DND-41 (cell line): ENCODE measurements at regions not wholly inside any gene's neighbourhood (a gene's known extent, or its start where the extent isn't known, plus 50 kb on each side); places are given as distances from the start of the nearest gene placed in this dataset.

Source experiments
- ATAC-seq: fragments of 200-7000 bp; cut with Tn5 transposase; 3 replicates; pipeline ENCODE4 v1.9.1; 2021; ENCODE audit warnings: low read depth; ENCODE audit not compliant: insufficient read depth
- DNase-seq: peaks from one replicate; pipeline ENCODE4 v3.0.0-alpha.2; 2020
- H2AFZ ChIP-seq: 2 replicates; pipeline ENCODE4 v1.6.0; 2012; ENCODE audit warnings: low read depth, low read length
- H3K27ac ChIP-seq: 2 replicates; pipeline ENCODE4 v1.5.1; 2012; ENCODE audit warnings: low read length, inconsistent platforms
- H3K27me3 ChIP-seq: fragments of 200-600 bp; sonication (generic); 2 replicates; pipeline ENCODE4 v1.6.0; 2012; ENCODE audit warnings: low read length, mild to moderate bottlenecking, inconsistent platforms; ENCODE audit not compliant: insufficient read depth, poor library complexity
- H3K36me3 ChIP-seq: 2 replicates; pipeline ENCODE4 v1.5.1; 2012; ENCODE audit warnings: low read length, inconsistent platforms; ENCODE audit not compliant: insufficient read depth
- H3K4me1 ChIP-seq: 2 replicates; pipeline ENCODE4 v1.5.1; 2012; ENCODE audit warnings: mild to moderate bottlenecking, low read length; ENCODE audit not compliant: insufficient read depth
- H3K4me2 ChIP-seq: 2 replicates; pipeline ENCODE4 v1.6.0; 2012; ENCODE audit warnings: mild to moderate bottlenecking, moderate library complexity, low read length, inconsistent platforms; ENCODE audit not compliant: insufficient read depth
- H3K4me3 ChIP-seq, 2 experiments: fragments of 200-600 bp in 1 of 2; shearing (Covaris generic) in 1 of 2; 2 replicates each; pipeline ENCODE4 v1.5.1; 2012 to 2016; ENCODE audit warnings: inconsistent platforms in 2 of 2, low read length in 2 of 2, mild to moderate bottlenecking in 2 of 2, low read depth in 1 of 2, moderate library complexity in 1 of 2
- H3K79me2 ChIP-seq: 2 replicates; pipeline ENCODE4 v1.6.0; 2012; ENCODE audit warnings: low read length, inconsistent platforms; ENCODE audit not compliant: insufficient read depth
- H3K9ac ChIP-seq: 2 replicates; pipeline ENCODE4 v1.6.0; 2012; ENCODE audit warnings: low read depth, mild to moderate bottlenecking, inconsistent platforms, low read length, moderate library complexity
- H3K9me3 ChIP-seq: 2 replicates; pipeline ENCODE4 v1.5.1; 2012; ENCODE audit warnings: low read length, moderate library complexity, mild to moderate bottlenecking, inconsistent platforms; ENCODE audit not compliant: insufficient read depth, severe bottlenecking
- H4K20me1 ChIP-seq: 2 replicates; pipeline ENCODE4 v1.6.0; 2012; ENCODE audit warnings: low read length; ENCODE audit not compliant: insufficient read depth
- CTCF ChIP-seq: IDR thresholded peaks from 2 replicates; pipeline ENCODE4 v1.5.1; 2012; ENCODE audit warnings: borderline replicate concordance, low read length, moderate library complexity, mild to moderate bottlenecking; ENCODE audit not compliant: poor library complexity, severe bottlenecking; ENCODE audit errors: extremely low read depth
- EZH2 ChIP-seq: IDR thresholded peaks from 3 replicates; pipeline ENCODE4 v1.6.1; 2012; ENCODE audit warnings: borderline replicate concordance, low read depth, mild to moderate bottlenecking, moderate library complexity, low read length, inconsistent platforms; ENCODE audit not compliant: severe bottlenecking

DNA sequence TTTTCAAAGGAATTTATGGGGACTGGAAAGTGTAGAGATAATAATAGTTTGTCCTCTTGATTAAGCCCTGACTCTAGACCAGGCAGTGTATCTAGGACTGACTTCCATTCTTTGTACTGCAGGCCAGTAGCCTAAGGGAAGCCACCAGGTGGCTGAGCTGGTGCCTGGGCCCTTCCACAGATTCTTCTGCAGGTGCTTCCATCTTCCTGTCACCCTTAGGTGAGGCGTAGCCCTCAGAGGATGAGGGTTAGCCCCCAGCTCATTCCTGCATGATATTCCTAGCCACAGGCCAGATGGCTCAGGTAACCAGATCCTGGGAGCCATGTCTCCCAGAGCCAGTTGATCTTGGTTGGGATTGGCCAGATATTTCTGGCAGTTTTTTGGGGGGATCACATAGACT lies 169.0 kb upstream of the IL12A start:
- Histone ChIP-seq H3K36me3 (no peaks in the 10 kb centered on the region), H3K4me1 (no peaks in the 10 kb centered on the region), H3K4me2 (no peak overlapping the region), H3K27ac (no peak overlapping the region), H3K27me3 (peaks cover 12% of the 10 kb centered on the region), H3K9ac (no peak overlapping the region), H3K4me3 (no peak overlapping the region), H4K20me1 (no peaks in the 10 kb centered on the region), H3K79me2 (no peaks in the 10 kb centered on the region), H3K9me3 (no peaks in the 10 kb centered on the region), H2AFZ (no peak overlapping the region)
- ATAC-seq (no peak), DNase-seq (no peak)
- TF ChIP-seq CTCF (no peak), EZH2 (no peak)

DNA sequence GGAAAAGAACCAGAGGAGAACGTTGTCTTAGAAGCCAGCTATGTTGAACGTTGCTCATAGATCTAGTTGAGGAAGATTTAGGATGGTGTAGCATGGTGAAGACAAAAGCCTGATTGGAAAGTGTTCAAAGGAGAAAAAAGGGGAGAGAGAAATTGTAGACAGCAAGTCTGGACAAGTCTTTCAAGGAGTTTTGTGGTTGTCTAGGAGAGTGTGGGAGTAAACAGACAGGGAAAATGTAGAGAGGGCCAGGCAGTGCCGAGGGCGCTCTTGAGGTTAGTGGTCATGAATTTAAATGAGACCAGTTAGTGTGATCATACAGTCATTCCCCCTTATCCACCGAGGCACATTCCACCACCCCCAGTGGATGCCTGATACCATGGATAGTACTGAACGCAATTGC lies 167.5 kb upstream of the IL12A start:
- Histone ChIP-seq H3K9ac (no peak overlapping the region), H3K27me3 (peaks cover 12% of the 10 kb centered on the region), H3K27ac (no peak overlapping the region), H3K36me3 (no peaks in the 10 kb centered on the region), H2AFZ (no peak overlapping the region), H3K4me2 (no peak overlapping the region), H3K4me1 (no peaks in the 10 kb centered on the region), H3K79me2 (no peaks in the 10 kb centered on the region), H4K20me1 (no peaks in the 10 kb centered on the region), H3K9me3 (no peaks in the 10 kb centered on the region), H3K4me3 (no peak overlapping the region)
- no peak for DNase-seq
- ATAC-seq: no peak
- TF ChIP-seq EZH2 (no peak), CTCF (no peak)

DNA sequence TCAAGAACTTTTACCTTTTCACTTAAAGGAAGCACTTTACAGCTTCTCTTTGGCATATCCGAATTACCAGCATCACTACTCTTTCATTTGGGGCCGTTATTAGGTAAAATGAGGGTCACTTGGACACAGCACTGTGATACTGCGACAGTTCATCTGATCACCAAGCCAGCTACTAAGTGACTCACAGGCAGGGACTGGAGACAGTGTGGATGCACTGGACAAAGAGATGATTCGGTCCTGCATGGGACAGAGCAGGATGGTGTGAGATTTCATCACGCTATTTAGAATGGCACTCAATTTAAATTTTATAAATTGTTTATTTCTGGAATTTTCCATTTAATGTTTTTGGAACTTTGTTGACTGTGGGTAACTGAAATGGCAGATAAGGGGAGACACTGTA lies 166.9 kb upstream of the IL12A start:
- TF ChIP-seq EZH2: no peak
- TF ChIP-seq CTCF: no peak
- Histone ChIP-seq H3K4me1 (no peaks in the 10 kb centered on the region), H2AFZ (no peak overlapping the region), H3K79me2 (no peaks in the 10 kb centered on the region), H4K20me1 (no peaks in the 10 kb centered on the region), H3K27me3 (peaks cover 12% of the 10 kb centered on the region), H3K9ac (no peak overlapping the region), H3K9me3 (no peaks in the 10 kb centered on the region), H3K36me3 (no peaks in the 10 kb centered on the region), H3K27ac (no peak overlapping the region), H3K4me3 (no peak overlapping the region), H3K4me2 (no peak overlapping the region)
- ATAC-seq: no peak
- DNase-seq: no peak

DNA sequence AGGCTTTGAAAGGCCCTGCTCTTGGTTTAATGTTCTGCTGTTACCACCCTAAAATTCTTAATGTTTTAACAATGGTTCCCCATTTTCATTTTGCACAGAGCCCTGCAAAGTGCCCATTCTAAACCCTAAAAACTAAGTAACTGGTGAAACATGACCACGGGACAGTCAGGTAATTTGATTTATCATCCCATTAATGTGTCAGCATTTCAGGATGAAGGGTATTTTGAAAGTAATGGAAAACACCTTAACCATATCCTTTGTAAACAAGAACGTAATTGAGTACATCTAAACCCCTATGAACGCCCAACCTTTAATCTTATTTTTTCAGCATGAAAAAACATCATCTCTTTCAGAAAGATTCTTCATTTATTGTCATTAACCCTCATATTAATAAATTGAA lies 164.9 kb upstream of the IL12A start:
- Histone ChIP-seq H4K20me1 (no peaks in the 10 kb centered on the region), H3K36me3 (no peaks in the 10 kb centered on the region), H3K9me3 (no peaks in the 10 kb centered on the region), H2AFZ (no peak overlapping the region), H3K27ac (no peak overlapping the region), H3K79me2 (no peaks in the 10 kb centered on the region), H3K4me2 (no peak overlapping the region), H3K4me1 (no peaks in the 10 kb centered on the region), H3K4me3 (no peak overlapping the region), H3K9ac (no peak overlapping the region), H3K27me3 (peaks cover 4% of the 10 kb centered on the region)
- ATAC-seq (no peak), DNase-seq (no peak)
- TF ChIP-seq CTCF (no peak), EZH2 (no peak)
